Gastroesophageal sphincter (tissue), 3 donors: ENCODE measurements at regions not wholly inside any gene's neighbourhood (a gene's known extent, or its start where the extent isn't known, plus 50 kb on each side); places are given as distances from the start of the nearest gene placed in this dataset.
A peak's percentile ranks its signal among the peaks of the same experiment; 100 is the strongest.

Source experiments
- CTCF ChIP-seq, 4 experiments: fragments of 200-600 bp in 2 of 4; fragments of 450-650 bp in 2 of 4; sonication (generic) in 1 of 4; IDR thresholded peaks; one replicate each; pipeline ENCODE4 v1.5.1; 2017 to 2019; ENCODE audit warnings: antibody characterized with exemption in 4 of 4, mild to moderate bottlenecking in 2 of 4, moderate library complexity in 2 of 4
- EP300 ChIP-seq: sonication (generic); formaldehyde crosslinking; IDR thresholded peaks from one replicate; pipeline ENCODE4 v1.6.1; 2017; ENCODE audit warnings: antibody characterized with exemption, mild to moderate bottlenecking
- POLR2A ChIP-seq, 2 donors: fragments of 450-650 bp; IDR thresholded peaks; one replicate each; pipeline ENCODE4 v1.6.1; 2017; ENCODE audit warnings: antibody characterized with exemption in 2 of 2, mild to moderate bottlenecking in 2 of 2, moderate library complexity in 1 of 2
- POLR2AphosphoS5 ChIP-seq: sonication (generic); formaldehyde crosslinking; IDR thresholded peaks from one replicate; pipeline ENCODE4 v1.6.1; 2017; ENCODE audit warnings: antibody characterized with exemption

GRCh38 chr5:98433673-98434072, 339.8 kb upstream of the RGMB start:
- TF ChIP-seq CTCF (IDR thresholded peaks at IDR 0.05) (no peak), POLR2AphosphoS5 (peak; percentile 19), POLR2A (IDR thresholded peaks at IDR 0.05) (no peak), EP300 (no peak)
